ENCODE measurements at regions not wholly inside any gene's neighbourhood (a gene's known extent, or its start where the extent isn't known, plus 50 kb on each side); places are given as distances from the start of the nearest gene placed in this dataset.

- TF ChIP-seq CTCF (optimal IDR thresholded peaks at IDR 0.05 in 1 of 3, IDR thresholded peaks at IDR 0.05 in 1 of 3, conservative IDR thresholded peaks at IDR 0.05 in 1 of 3; ENCODE audit: extremely low read depth in 1 of 3, insufficient read depth in 2 of 3, low read length in 3 of 3) (no peak), EZH2 (IDR thresholded peaks at IDR 0.05; ENCODE audit: low read length) (no peak)
These were observed 145.5 kb upstream of the BLID start for GRCh38 chr11:122261546-122261945.
